SJCRH30 (cell line): ENCODE measurements at regions not wholly inside any gene's neighbourhood (a gene's known extent, or its start where the extent isn't known, plus 50 kb on each side); places are given as distances from the start of the nearest gene placed in this dataset.
A peak's percentile ranks its signal among the peaks of the same experiment; 100 is the strongest.

Experiments
- DNase-seq, 2 experiments: peaks; one replicate each; pipeline ENCODE4 v3.0.0-alpha.2; 2015 to 2020
- H3K27ac ChIP-seq: fragments of 250-450 bp; sonication (Bioruptor Pico); 2 replicates; pipeline ENCODE4 v1.5.1; 2020; ENCODE audit warnings: mild to moderate bottlenecking, moderate library complexity
- H3K27me3 ChIP-seq: fragments of 250-450 bp; sonication (Bioruptor Pico); 2 replicates; pipeline ENCODE4 v1.5.1; 2020; ENCODE audit warnings: mild to moderate bottlenecking, moderate library complexity
- H3K36me3 ChIP-seq: fragments of 250-450 bp; sonication (Bioruptor Pico); 2 replicates; pipeline ENCODE4 v1.5.1; 2020; ENCODE audit warnings: mild to moderate bottlenecking, moderate library complexity
- H3K4me1 ChIP-seq: fragments of 250-450 bp; sonication (Bioruptor Pico); 2 replicates; pipeline ENCODE4 v1.5.1; 2020; ENCODE audit warnings: mild to moderate bottlenecking, moderate library complexity
- H3K4me3 ChIP-seq: fragments of 250-450 bp; sonication (Bioruptor Pico); 2 replicates; pipeline ENCODE4 v1.5.1; 2020; ENCODE audit warnings: mild to moderate bottlenecking, moderate library complexity
- H3K9me3 ChIP-seq: fragments of 250-450 bp; sonication (Bioruptor Pico); replicated peaks from 2 replicates; pipeline ENCODE4 v1.5.1; 2020; ENCODE audit warnings: mild to moderate bottlenecking, moderate library complexity

DNA sequence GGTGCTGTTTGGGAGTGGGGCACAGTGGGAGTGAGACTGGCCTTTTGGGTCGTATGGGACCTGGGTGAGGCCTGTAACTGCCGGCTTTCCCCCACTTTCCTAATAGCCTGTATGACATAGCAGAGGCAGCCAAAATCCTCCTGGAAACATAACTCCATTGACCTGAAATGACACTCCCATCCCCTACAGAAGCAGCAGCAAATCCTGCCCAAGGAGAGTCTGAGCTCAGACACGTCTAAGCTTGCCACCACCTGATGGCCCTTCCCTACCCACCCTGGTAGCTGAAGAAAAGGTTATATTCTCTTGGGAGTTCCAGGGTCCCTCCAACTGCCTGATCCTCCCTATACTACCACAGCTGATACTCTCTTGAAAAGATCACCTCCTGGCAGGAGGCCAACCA is 179.8 kb upstream of the ARRDC3 start:
- Histone ChIP-seq H3K27me3 (no peaks in the 10 kb centered on the region), H3K4me1 (no peaks in the 10 kb centered on the region), H3K36me3 (no peaks in the 10 kb centered on the region), H3K9me3 (peaks cover 4% of the 10 kb centered on the region; the same call in 1 of the 2 replicates), H3K4me3 (no peak overlapping the region), H3K27ac (no peak overlapping the region)
- DNase-seq = no peak

GRCh38 chr5:91541696-91542095 is 158.6 kb upstream of the ARRDC3 start:
- Histone ChIP-seq H3K27me3 (no peaks in the 10 kb centered on the region), H3K27ac (no peak overlapping the region), H3K9me3 (no peaks in the 10 kb centered on the region), H3K4me1 (no peaks in the 10 kb centered on the region), H3K4me3 (no peak overlapping the region), H3K36me3 (no peaks in the 10 kb centered on the region)
- DNase-seq = no peak

- Histone ChIP-seq H3K9me3 (no peaks in the 10 kb centered on the region), H3K27me3 (no peaks in the 10 kb centered on the region), H3K4me3 (no peak overlapping the region), H3K4me1 (no peaks in the 10 kb centered on the region), H3K36me3 (no peaks in the 10 kb centered on the region), H3K27ac (no peak overlapping the region)
- DNase-seq = no peak
Measured at GRCh38 chr5:91538179-91538578, 155.1 kb upstream of the ARRDC3 start.

DNA sequence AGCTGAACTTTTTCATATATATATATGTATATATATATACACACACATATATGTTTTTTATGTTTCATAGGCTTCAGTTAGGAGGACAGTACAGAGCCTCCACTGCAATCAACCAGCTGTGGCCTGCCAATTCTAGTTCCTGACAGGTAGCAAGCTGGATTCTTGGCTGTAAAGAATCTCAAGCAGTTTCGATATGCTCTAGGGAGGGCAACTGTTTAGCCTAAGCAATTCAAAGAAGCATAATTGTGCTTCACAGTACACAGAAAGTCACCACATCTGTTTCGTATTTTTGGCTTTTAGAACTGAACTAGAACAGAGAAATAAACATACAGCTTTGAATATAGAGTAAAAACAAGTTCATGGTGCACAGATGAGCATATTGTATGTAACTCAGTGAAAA is 152.4 kb upstream of the ARRDC3 start:
- H3K36me3 ChIP-seq = no peaks in the 10 kb centered on the region
- H3K4me1 ChIP-seq = no peaks in the 10 kb centered on the region
- H3K27me3 ChIP-seq = no peaks in the 10 kb centered on the region
- no peak overlapping the region for H3K4me3 ChIP-seq
- DNase-seq = no peak
- H3K27ac ChIP-seq = no peak overlapping the region
- no peaks in the 10 kb centered on the region for H3K9me3 ChIP-seq

DNA sequence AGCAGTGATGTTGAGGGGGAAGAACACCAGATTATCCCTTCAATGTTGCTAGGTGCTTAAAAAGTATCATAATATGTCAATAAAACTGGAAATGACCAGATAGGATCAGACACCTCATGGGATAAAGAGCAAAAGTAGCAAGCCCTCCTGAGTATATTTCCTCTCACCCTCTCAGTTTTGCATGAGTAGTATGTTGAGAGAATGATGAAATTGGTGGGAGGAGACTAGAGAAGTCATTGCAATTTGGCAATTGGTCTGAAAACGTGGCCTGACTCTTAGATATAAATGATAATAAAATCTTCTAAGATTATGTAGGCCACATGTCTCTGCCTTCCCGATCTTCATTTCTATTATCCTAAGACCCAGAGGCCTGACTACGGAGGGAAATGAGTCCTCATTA is 151.2 kb upstream of the ARRDC3 start:
- H3K27me3 ChIP-seq = no peaks in the 10 kb centered on the region

GRCh38 chr5:91532779-91533178 is 149.7 kb upstream of the ARRDC3 start:
- Histone ChIP-seq H3K4me3 (no peak overlapping the region), H3K9me3 (no peaks in the 10 kb centered on the region; the same call in 1 of the 2 replicates), H3K27ac (no peak overlapping the region), H3K27me3 (no peaks in the 10 kb centered on the region), H3K36me3 (no peaks in the 10 kb centered on the region), H3K4me1 (no peaks in the 10 kb centered on the region)
- no peak for DNase-seq

More for the DNA sequence above, 151.2 kb upstream of the ARRDC3 start:
- Histone ChIP-seq H3K4me3 (no peak overlapping the region), H3K27ac (no peak overlapping the region), H3K9me3 (no peaks in the 10 kb centered on the region; the same call in 1 of the 2 replicates), H3K4me1 (no peaks in the 10 kb centered on the region), H3K36me3 (no peaks in the 10 kb centered on the region)
- no peak for DNase-seq

DNA sequence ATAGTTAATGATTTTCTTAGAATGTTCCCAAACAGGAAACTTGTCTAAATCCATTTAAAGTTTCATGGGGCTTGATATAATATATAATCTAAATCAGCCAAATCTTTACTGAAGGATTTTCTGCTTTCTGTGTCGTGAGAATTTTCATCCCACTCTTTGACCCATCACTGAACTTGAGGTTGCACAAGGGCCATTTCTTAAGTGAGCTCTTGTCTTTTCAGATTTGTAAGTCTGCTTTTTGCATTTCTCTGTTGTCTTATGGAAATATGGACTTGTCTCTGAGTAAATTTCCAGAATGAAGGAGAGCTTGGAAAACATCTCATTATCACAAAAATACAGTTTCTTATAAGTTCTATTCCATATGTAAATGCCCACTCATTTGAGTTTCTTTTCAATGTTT is 149.2 kb upstream of the ARRDC3 start:
- Histone ChIP-seq H3K27me3 (no peaks in the 10 kb centered on the region), H3K27ac (no peak overlapping the region), H3K36me3 (no peaks in the 10 kb centered on the region), H3K4me1 (no peaks in the 10 kb centered on the region; the same call in 1 of the 2 replicates), H3K4me3 (no peak overlapping the region), H3K9me3 (no peaks in the 10 kb centered on the region; the same call in 1 of the 2 replicates)
- no peak for DNase-seq

DNA sequence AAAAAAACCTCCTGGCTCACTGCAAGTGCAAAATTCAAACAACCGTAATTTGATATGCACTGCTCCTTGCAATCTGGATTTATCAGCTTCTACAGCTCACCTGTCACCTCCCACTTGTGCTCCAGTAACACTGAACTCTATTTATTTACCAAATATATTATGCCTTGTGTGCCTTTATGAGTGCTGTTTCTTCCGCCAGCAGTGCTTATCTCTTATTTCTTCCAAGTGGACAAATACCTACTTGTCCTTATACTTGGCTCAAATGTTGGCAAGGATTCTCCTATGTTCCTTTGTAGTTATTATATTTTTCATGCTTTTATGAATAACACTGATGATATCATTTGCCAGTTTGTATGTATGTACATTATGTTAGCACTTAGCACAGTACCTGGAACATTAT is 145.7 kb upstream of the ARRDC3 start:
- H3K27me3 ChIP-seq = no peaks in the 10 kb centered on the region
- DNase-seq = no peak
- no peaks in the 10 kb centered on the region for H3K36me3 ChIP-seq
- no peaks in the 10 kb centered on the region; the same call in 1 of the 2 replicates for H3K9me3 ChIP-seq
- no peak overlapping the region for H3K4me3 ChIP-seq
- no peaks in the 10 kb centered on the region; the same call in 1 of the 2 replicates for H3K4me1 ChIP-seq
- no peak overlapping the region for H3K27ac ChIP-seq

- H3K9me3 ChIP-seq = no peaks in the 10 kb centered on the region
- H3K27me3 ChIP-seq = no peaks in the 10 kb centered on the region
- H3K4me1 ChIP-seq = no peaks in the 10 kb centered on the region
- no peak overlapping the region for H3K4me3 ChIP-seq
- no peak overlapping the region for H3K27ac ChIP-seq
- DNase-seq = no peak
- no peaks in the 10 kb centered on the region for H3K36me3 ChIP-seq
Measured at GRCh38 chr5:91521785-91522184, 138.7 kb upstream of the ARRDC3 start.

GRCh38 chr5:91521334-91521733 is 138.2 kb upstream of the ARRDC3 start:
- Histone ChIP-seq H3K27ac (no peak overlapping the region), H3K27me3 (no peaks in the 10 kb centered on the region)
- no peak for DNase-seq

DNA sequence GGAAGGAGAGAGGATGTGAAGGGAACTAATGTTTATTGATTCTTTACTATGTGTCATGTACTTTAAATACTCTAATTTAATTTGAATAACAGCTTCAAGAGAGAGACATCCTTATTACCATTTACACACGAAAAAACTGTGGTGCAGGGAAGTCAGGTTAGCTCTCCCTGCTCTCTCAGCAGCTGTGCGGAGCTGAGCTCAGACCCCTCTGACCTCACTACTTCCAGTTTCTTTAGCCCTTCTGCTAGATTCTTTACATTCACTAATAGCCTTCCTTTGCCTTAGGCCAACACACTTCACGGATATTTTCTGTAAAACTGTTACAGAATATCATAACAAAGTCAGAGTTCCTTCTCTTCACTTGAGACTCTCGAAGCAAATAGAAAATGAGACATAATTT is 131.3 kb upstream of the ARRDC3 start:
- Histone ChIP-seq H3K9me3 (no peaks in the 10 kb centered on the region), H3K27ac (no peak overlapping the region), H3K4me3 (no peak overlapping the region), H3K27me3 (no peaks in the 10 kb centered on the region), H3K36me3 (no peaks in the 10 kb centered on the region), H3K4me1 (peaks cover 4% of the 10 kb centered on the region; the same call in 1 of the 2 replicates)
- peak; percentile 16 to 51 for DNase-seq

More at GRCh38 chr5:91521334-91521733, 138.2 kb upstream of the ARRDC3 start:
- no peaks in the 10 kb centered on the region for H3K36me3 ChIP-seq
- no peaks in the 10 kb centered on the region for H3K4me1 ChIP-seq
- no peaks in the 10 kb centered on the region for H3K9me3 ChIP-seq
- no peak overlapping the region for H3K4me3 ChIP-seq

DNA sequence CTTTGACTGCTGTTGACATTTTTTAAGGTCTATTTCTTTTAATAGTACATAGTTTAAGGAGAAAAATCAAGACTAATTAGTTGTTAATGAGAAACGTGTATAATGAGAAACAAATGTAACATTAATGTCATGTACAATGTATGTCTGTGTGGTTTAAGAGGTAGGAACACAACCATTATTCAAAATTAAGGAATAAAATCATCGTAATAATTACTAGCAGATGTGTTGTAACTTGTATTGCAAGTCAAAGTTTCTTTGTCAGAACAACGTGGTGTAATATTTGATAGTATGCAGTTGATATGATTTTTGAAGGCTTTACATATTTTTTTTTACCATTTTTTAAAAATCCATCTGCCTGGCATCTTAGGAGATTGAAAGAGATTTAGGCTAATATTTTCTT is 120.2 kb upstream of the ARRDC3 start:
- Histone ChIP-seq H3K27ac (no peak overlapping the region), H3K4me1 (no peaks in the 10 kb centered on the region), H3K27me3 (no peaks in the 10 kb centered on the region), H3K9me3 (no peaks in the 10 kb centered on the region), H3K36me3 (no peaks in the 10 kb centered on the region), H3K4me3 (no peak overlapping the region)
- no peak for DNase-seq

- H3K36me3 ChIP-seq = no peaks in the 10 kb centered on the region
- H3K27me3 ChIP-seq = no peaks in the 10 kb centered on the region
- no peak for DNase-seq
- no peak overlapping the region for H3K4me3 ChIP-seq
- no peaks in the 10 kb centered on the region for H3K9me3 ChIP-seq
- H3K4me1 ChIP-seq = no peaks in the 10 kb centered on the region
- no peak overlapping the region for H3K27ac ChIP-seq
Measured at GRCh38 chr5:91500758-91501157, 117.6 kb upstream of the ARRDC3 start.

DNA sequence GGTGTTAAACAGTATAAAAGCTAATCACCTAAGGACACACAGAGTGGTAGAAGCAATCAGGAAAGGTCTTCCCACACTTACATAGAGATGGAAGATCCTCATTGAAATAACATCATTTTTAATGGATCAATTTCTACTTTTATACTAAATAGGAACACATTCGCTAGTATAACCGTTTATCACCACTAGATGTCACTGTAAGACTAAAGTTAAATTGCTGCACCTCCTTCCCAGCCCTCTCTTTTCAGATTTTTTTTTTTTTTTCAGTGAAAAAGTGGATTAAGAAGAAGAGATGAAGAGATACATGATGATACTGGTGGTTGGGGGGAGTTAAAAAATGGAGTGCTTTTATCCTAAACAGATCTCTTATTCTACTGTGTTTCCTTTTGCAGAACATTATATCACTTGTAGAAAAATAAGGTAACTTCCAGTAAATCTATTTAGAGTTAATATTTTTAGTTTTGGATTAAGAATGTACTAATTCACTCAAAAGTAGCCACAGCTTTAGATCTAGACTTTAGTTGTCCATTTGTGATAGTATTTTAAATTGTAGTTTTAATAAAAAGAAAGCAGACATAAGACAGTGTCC is 116.9 kb upstream of the ARRDC3 start:
- Histone ChIP-seq H3K4me3 (no peak overlapping the region), H3K9me3 (no peaks in the 10 kb centered on the region), H3K4me1 (no peaks in the 10 kb centered on the region), H3K27ac (no peak overlapping the region), H3K27me3 (no peaks in the 10 kb centered on the region), H3K36me3 (no peaks in the 10 kb centered on the region)
- DNase-seq = peak in 1 of 2 experiments; percentile 75

DNA sequence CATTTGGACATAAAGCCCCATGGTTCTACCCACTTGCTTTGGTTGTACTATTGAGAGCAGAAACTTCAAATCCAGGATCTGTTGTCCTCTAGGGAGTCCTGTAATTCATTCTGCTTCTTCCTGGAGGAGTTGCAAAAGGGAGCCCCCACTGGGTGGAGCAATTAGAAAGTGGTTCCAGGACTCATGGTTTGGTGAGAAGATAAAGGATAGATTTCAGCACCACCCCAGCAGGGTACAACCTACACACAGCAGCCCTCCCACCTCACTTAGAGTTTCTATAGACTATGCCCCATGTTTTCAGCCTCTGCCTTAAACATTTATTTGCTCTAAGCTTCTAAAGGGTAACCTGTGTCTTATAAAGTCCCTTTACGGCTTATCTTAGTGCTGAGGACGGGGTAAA is 112.6 kb upstream of the ARRDC3 start:
- Histone ChIP-seq H3K9me3 (no peaks in the 10 kb centered on the region), H3K4me1 (no peaks in the 10 kb centered on the region), H3K27me3 (no peaks in the 10 kb centered on the region), H3K27ac (no peak overlapping the region), H3K36me3 (no peaks in the 10 kb centered on the region), H3K4me3 (no peak overlapping the region)
- DNase-seq = no peak

- no peak for DNase-seq
- no peaks in the 10 kb centered on the region for H3K9me3 ChIP-seq
- H3K36me3 ChIP-seq = no peaks in the 10 kb centered on the region
- H3K27me3 ChIP-seq = no peaks in the 10 kb centered on the region
- no peak overlapping the region for H3K4me3 ChIP-seq
- no peak overlapping the region for H3K27ac ChIP-seq
- no peaks in the 10 kb centered on the region for H3K4me1 ChIP-seq
Measured at GRCh38 chr5:91494447-91494996, 111.4 kb upstream of the ARRDC3 start.
